Hepatocyte (in vitro differentiated cells): ENCODE measurements at regions not wholly inside any gene's neighbourhood (a gene's known extent, or its start where the extent isn't known, plus 50 kb on each side); places are given as distances from the start of the nearest gene placed in this dataset.
"Not testable (repeated sequence)": the region's sequence is repeated elsewhere in the genome, so short reads cannot be mapped to it uniquely, and the experiment has no call there.

Experiments used
- EZH2 ChIP-seq: fragments of 200-600 bp; sonication (generic); IDR thresholded peaks from 2 replicates; pipeline ENCODE4 v1.6.1; 2016; ENCODE audit warnings: antibody characterized with exemption, mild to moderate bottlenecking, borderline replicate concordance
- TF ChIP-seq, protein P1 (sequence below): fragments of 200-600 bp; sonication (generic); IDR thresholded peaks from 2 replicates; pipeline ENCODE4 v1.5.1; 2016; ENCODE audit warnings: antibody characterized with exemption, mild to moderate bottlenecking; ENCODE audit not compliant: poor library complexity

DNA sequence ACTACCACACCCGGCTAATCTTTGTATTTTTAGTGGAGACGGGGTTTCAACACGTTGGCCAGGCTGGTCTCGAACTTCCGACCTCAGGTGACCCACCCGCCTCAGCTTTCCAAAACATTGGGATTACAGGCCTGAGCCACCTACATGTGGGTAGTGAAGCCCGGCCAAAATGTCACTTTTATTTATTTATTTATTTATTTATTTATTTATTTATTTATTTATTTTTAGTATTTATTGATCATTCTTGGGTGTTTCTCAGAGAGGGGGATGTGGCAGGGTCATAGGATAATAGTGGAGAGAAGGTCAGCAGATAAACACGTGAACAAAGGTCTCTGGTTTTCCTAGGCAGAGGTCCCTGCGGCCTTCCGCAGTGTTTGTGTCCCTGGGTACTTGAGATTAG lies 162.8 kb upstream of the MEX3C start:
- TF ChIP-seq, protein P1, sequence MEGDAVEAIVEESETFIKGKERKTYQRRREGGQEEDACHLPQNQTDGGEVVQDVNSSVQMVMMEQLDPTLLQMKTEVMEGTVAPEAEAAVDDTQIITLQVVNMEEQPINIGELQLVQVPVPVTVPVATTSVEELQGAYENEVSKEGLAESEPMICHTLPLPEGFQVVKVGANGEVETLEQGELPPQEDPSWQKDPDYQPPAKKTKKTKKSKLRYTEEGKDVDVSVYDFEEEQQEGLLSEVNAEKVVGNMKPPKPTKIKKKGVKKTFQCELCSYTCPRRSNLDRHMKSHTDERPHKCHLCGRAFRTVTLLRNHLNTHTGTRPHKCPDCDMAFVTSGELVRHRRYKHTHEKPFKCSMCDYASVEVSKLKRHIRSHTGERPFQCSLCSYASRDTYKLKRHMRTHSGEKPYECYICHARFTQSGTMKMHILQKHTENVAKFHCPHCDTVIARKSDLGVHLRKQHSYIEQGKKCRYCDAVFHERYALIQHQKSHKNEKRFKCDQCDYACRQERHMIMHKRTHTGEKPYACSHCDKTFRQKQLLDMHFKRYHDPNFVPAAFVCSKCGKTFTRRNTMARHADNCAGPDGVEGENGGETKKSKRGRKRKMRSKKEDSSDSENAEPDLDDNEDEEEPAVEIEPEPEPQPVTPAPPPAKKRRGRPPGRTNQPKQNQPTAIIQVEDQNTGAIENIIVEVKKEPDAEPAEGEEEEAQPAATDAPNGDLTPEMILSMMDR = not testable (repeated sequence)
- not testable (repeated sequence) for TF ChIP-seq EZH2
